K562 (cell line): ENCODE measurements at regions not wholly inside any gene's neighbourhood (a gene's known extent, or its start where the extent isn't known, plus 50 kb on each side); places are given as distances from the start of the nearest gene placed in this dataset.

Experiments used
- ATF1 ChIP-seq, 2 experiments: fragments of 450-650 bp in 1 of 2; IDR thresholded peaks; 2 replicates each; pipeline ENCODE4 v1.6.1; 2016; ENCODE audit warnings: missing compliant biosample characterization in 1 of 2, missing genetic modification characterization in 1 of 2
- BRCA1 ChIP-seq, 2 experiments: fragments of 450-650 bp in 1 of 2; sonication (generic) in 1 of 2; formaldehyde crosslinking in 1 of 2; IDR thresholded peaks; 2 replicates each; pipeline versions ENCODE4 v1.5.0 to v1.6.1; 2017 to 2020; ENCODE audit warnings: mild to moderate bottlenecking in 1 of 2, missing genetic modification reagents in 1 of 2
- BRD4 ChIP-seq: fragments of 200-600 bp; sonication (generic); IDR thresholded peaks from 2 replicates; pipeline ENCODE4 v1.6.1; 2017; ENCODE audit warnings: inconsistent platforms
- CREB5 ChIP-seq: fragments of 250-450 bp; sonication (Bioruptor Pico); IDR thresholded peaks from 2 replicates; pipeline ENCODE4 v1.5.0; 2020; ENCODE audit warnings: mild to moderate bottlenecking
- FOSL1 ChIP-seq: fragments of 200-800 bp; sonication (Bioruptor generic); conservative IDR thresholded peaks from 2 replicates; pipeline ENCODE4 v1.6.1; 2016; ENCODE audit warnings: missing genetic modification characterization, missing compliant biosample characterization
- HNRNPK ChIP-seq: fragments of 200-400 bp; formaldehyde crosslinking; IDR thresholded peaks from one replicate; pipeline ENCODE4 v1.6.1; 2018; ENCODE audit warnings: mild to moderate bottlenecking, low read depth, low read length; ENCODE audit not compliant: poor library complexity, severe bottlenecking
- NCOA4 ChIP-seq: fragments of 450-650 bp; IDR thresholded peaks from 2 replicates; pipeline ENCODE4 v1.6.1; 2018; ENCODE audit warnings: mild to moderate bottlenecking; ENCODE audit not compliant: partially characterized antibody
- SETDB1 ChIP-seq: IDR thresholded peaks from one replicate; pipeline ENCODE4 v1.6.1; 2012; ENCODE audit warnings: low read length, control low read depth, inconsistent platforms
- SUPT5H ChIP-seq: fragments of 450-650 bp; IDR thresholded peaks from 2 replicates; pipeline ENCODE4 v1.6.1; 2016
- U2AF1 ChIP-seq: fragments of 200-400 bp; formaldehyde crosslinking; optimal IDR thresholded peaks from 2 replicates; pipeline ENCODE3; 2017; ENCODE audit warnings: mild to moderate bottlenecking, low read depth, low read length, moderate library complexity
- TF ChIP-seq, protein P1 (sequence below): fragments of 200-800 bp; sonication (Bioruptor generic); IDR thresholded peaks from 2 replicates; pipeline ENCODE4 v1.6.1; 2017; ENCODE audit warnings: missing genetic modification characterization, missing compliant biosample characterization
- TF ChIP-seq, protein P2 (sequence below): sonication (generic); formaldehyde crosslinking; IDR thresholded peaks from 2 replicates; pipeline ENCODE4 v1.8.0; 2022; ENCODE audit warnings: mild to moderate bottlenecking, missing genetic modification reagents
- TF ChIP-seq, protein P3 (sequence below): sonication (generic); formaldehyde crosslinking; IDR thresholded peaks from 2 replicates; pipeline ENCODE4 v1.8.1; 2023; ENCODE audit warnings: mild to moderate bottlenecking, missing genetic modification reagents

DNA sequence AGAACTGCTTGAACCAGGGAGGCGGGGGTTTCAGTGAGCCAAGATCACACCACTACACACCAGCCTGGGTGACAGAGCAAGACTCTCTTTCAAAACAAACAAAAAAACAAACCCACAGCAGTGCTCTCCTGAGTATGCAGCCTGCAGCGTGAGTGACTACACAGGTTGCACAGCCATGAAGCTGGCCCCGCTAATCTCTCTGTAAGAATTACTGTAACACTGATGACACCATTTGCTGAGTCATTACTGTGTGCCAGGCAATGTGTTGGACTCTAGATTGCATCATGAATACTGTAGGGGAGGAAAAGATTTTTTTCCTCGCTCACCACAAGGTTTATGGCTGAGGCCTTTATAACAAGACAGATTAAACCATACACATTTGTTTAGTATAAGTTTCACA is 118.6 kb upstream of the ATP8B1 start (continued):
- TF ChIP-seq, protein P1, sequence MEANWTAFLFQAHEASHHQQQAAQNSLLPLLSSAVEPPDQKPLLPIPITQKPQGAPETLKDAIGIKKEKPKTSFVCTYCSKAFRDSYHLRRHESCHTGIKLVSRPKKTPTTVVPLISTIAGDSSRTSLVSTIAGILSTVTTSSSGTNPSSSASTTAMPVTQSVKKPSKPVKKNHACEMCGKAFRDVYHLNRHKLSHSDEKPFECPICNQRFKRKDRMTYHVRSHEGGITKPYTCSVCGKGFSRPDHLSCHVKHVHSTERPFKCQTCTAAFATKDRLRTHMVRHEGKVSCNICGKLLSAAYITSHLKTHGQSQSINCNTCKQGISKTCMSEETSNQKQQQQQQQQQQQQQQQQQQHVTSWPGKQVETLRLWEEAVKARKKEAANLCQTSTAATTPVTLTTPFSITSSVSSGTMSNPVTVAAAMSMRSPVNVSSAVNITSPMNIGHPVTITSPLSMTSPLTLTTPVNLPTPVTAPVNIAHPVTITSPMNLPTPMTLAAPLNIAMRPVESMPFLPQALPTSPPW (CRISPR knock-in tag) = no peak
- TF ChIP-seq BRD4 (no peak), U2AF1 (no peak), BRCA1 (IDR thresholded peaks at IDR 0.05) (no peak), BRCA1 (CRISPR knock-in tag; IDR thresholded peaks at IDR 0.05) (no peak), CREB5 (CRISPR knock-in tag) (no peak), SETDB1 (no peak), HNRNPK (no peak), NCOA4 (no peak), FOSL1 (tag) (peak; percentile 80), ATF1 (CRISPR knock-in tag; IDR thresholded peaks at IDR 0.05) (no peak), ATF1 (tag; IDR thresholded peaks at IDR 0.05) (peak; percentile 50; the same call in 1 of the 2 replicates), SUPT5H (no peak)
- TF ChIP-seq, protein P2, sequence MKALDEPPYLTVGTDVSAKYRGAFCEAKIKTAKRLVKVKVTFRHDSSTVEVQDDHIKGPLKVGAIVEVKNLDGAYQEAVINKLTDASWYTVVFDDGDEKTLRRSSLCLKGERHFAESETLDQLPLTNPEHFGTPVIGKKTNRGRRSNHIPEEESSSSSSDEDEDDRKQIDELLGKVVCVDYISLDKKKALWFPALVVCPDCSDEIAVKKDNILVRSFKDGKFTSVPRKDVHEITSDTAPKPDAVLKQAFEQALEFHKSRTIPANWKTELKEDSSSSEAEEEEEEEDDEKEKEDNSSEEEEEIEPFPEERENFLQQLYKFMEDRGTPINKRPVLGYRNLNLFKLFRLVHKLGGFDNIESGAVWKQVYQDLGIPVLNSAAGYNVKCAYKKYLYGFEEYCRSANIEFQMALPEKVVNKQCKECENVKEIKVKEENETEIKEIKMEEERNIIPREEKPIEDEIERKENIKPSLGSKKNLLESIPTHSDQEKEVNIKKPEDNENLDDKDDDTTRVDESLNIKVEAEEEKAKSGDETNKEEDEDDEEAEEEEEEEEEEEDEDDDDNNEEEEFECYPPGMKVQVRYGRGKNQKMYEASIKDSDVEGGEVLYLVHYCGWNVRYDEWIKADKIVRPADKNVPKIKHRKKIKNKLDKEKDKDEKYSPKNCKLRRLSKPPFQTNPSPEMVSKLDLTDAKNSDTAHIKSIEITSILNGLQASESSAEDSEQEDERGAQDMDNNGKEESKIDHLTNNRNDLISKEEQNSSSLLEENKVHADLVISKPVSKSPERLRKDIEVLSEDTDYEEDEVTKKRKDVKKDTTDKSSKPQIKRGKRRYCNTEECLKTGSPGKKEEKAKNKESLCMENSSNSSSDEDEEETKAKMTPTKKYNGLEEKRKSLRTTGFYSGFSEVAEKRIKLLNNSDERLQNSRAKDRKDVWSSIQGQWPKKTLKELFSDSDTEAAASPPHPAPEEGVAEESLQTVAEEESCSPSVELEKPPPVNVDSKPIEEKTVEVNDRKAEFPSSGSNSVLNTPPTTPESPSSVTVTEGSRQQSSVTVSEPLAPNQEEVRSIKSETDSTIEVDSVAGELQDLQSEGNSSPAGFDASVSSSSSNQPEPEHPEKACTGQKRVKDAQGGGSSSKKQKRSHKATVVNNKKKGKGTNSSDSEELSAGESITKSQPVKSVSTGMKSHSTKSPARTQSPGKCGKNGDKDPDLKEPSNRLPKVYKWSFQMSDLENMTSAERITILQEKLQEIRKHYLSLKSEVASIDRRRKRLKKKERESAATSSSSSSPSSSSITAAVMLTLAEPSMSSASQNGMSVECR (CRISPR knock-in tag) = no peak
- TF ChIP-seq, protein P3, sequence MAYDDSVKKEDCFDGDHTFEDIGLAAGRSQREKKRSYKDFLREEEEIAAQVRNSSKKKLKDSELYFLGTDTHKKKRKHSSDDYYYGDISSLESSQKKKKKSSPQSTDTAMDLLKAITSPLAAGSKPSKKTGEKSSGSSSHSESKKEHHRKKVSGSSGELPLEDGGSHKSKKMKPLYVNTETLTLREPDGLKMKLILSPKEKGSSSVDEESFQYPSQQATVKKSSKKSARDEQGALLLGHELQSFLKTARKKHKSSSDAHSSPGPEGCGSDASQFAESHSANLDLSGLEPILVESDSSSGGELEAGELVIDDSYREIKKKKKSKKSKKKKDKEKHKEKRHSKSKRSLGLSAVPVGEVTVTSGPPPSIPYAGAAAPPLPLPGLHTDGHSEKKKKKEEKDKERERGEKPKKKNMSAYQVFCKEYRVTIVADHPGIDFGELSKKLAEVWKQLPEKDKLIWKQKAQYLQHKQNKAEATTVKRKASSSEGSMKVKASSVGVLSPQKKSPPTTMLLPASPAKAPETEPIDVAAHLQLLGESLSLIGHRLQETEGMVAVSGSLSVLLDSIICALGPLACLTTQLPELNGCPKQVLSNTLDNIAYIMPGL = no peak
